ENCODE measurements at regions not wholly inside any gene's neighbourhood (a gene's known extent, or its start where the extent isn't known, plus 50 kb on each side); places are given as distances from the start of the nearest gene placed in this dataset.

GRCh38 chr10:128630787-128631252 lies 504.6 kb upstream of the MKI67 start:
- TF ChIP-seq, protein P1, sequence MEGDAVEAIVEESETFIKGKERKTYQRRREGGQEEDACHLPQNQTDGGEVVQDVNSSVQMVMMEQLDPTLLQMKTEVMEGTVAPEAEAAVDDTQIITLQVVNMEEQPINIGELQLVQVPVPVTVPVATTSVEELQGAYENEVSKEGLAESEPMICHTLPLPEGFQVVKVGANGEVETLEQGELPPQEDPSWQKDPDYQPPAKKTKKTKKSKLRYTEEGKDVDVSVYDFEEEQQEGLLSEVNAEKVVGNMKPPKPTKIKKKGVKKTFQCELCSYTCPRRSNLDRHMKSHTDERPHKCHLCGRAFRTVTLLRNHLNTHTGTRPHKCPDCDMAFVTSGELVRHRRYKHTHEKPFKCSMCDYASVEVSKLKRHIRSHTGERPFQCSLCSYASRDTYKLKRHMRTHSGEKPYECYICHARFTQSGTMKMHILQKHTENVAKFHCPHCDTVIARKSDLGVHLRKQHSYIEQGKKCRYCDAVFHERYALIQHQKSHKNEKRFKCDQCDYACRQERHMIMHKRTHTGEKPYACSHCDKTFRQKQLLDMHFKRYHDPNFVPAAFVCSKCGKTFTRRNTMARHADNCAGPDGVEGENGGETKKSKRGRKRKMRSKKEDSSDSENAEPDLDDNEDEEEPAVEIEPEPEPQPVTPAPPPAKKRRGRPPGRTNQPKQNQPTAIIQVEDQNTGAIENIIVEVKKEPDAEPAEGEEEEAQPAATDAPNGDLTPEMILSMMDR (IDR thresholded peaks at IDR 0.05), result no peak
- no peak for TF ChIP-seq POLR2A (IDR thresholded peaks at IDR 0.05)
